ENCODE measurements at regions not wholly inside any gene's neighbourhood (a gene's known extent, or its start where the extent isn't known, plus 50 kb on each side); places are given as distances from the start of the nearest gene placed in this dataset.

DNA sequence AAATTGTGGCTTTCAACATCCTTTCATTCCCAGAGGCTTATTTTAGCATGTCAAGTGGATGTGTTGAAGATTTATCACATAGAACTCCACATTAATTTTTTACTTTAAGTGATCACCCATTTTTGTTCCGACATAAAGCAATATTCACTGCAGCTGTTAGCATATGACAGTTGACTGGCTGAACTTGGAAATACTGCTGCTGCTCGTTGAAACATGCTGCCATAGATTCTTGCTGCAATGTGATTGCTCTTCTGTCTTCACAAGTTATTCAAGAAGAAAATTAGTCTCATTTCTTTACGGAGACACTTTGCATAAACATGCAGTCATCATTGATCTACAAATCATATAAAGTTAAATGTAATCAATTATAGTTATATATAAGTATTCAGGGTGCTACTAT, 248.4 kb downstream of the SAMD5 start:
- H3K27ac ChIP-seq (ENCODE audit: low read depth, low read length), result no peak overlapping the region
- H3K4me3 ChIP-seq (ENCODE audit: low read depth, low read length), result no peak overlapping the region
- H3K4me1 ChIP-seq (ENCODE audit: control insufficient read depth, insufficient read depth, low read length), result no peaks in the 10 kb centered on the region
- H3K36me3 ChIP-seq (ENCODE audit: control insufficient read depth, insufficient read depth, low read length), result no peaks in the 10 kb centered on the region
- no peaks in the 10 kb centered on the region for H3K9me3 ChIP-seq (ENCODE audit: control insufficient read depth, insufficient read depth, low read depth, low read length)
- H3K27me3 ChIP-seq (ENCODE audit: control insufficient read depth, insufficient read depth, low read length), result no peaks in the 10 kb centered on the region
- no peak overlapping the region for H3K9ac ChIP-seq (ENCODE audit: low read length)

DNA sequence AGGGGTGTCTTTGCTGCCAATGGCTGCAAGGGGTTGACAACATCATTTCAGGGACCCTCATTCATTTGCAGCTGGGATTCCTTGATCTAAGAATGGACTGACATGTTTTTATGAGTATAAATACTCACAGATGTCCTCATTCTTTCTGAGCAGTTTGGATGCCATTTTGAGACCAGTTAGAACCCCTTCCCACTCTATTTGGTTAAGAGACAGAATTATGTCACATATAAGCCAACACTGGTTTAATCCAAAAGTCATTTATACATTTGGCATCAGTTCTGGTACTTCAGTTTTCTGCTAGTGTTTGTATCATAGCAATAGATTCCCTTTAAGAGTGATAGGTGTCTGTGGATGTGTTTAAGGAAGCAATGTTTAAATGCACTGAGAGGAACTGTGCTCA, 248.8 kb downstream of the SAMD5 start:
- no peak overlapping the region for H3K4me3 ChIP-seq (ENCODE audit: low read depth, low read length)
- no peaks in the 10 kb centered on the region for H3K4me1 ChIP-seq (ENCODE audit: control insufficient read depth, insufficient read depth, low read length)
- H3K9me3 ChIP-seq (ENCODE audit: control insufficient read depth, insufficient read depth, low read depth, low read length), result no peaks in the 10 kb centered on the region
- no peak overlapping the region for H3K9ac ChIP-seq (ENCODE audit: low read length)
- H3K36me3 ChIP-seq (ENCODE audit: control insufficient read depth, insufficient read depth, low read length), result no peaks in the 10 kb centered on the region
- no peaks in the 10 kb centered on the region for H3K27me3 ChIP-seq (ENCODE audit: control insufficient read depth, insufficient read depth, low read length)
- H3K27ac ChIP-seq (ENCODE audit: low read depth, low read length), result no peak overlapping the region

DNA sequence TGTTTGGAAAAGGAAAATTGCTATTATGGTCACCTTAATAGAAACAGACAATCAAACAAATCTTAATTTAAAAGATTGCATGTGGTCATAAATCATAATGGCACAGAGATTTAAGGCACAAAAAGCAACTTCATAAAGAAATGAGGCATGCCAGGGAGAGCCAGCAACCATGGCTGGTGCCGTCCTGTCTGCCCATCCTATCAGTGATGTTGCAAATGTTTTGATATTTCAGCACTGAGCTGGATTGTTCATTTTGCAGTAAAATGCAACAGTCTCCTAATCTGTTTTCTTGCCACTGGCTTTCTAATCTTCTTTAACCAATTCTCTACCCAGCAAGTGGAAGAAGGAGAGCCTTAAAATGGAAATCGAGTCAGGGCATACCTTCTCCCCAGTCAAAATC, 249.8 kb downstream of the SAMD5 start:
- Histone ChIP-seq H3K27me3 (ENCODE audit: control insufficient read depth, insufficient read depth, low read length) (no peaks in the 10 kb centered on the region), H3K9ac (ENCODE audit: low read length) (no peak overlapping the region), H3K4me3 (ENCODE audit: low read depth, low read length) (no peak overlapping the region), H3K9me3 (ENCODE audit: control insufficient read depth, insufficient read depth, low read depth, low read length) (no peaks in the 10 kb centered on the region), H3K36me3 (ENCODE audit: control insufficient read depth, insufficient read depth, low read length) (no peaks in the 10 kb centered on the region), H3K4me1 (ENCODE audit: control insufficient read depth, insufficient read depth, low read length) (no peaks in the 10 kb centered on the region), H3K27ac (ENCODE audit: low read depth, low read length) (no peak overlapping the region)

DNA sequence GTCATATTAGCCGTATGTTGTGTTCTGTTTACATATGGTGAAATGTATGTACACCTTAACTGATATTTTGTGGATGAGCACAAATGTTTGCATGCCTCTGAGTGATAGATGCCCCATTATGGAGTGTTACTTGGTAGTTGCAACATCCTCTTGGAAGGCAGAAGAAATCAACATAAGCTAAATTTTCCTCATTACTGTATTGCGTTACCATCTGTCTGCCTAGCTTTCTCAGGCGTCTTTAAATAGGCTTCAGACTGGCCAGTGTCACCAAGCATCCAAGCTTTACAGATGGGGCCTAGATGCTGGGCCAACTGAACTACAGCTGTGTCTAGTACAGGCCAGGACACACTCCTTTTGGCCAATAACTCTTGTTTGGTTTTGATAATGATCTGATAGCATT, 250.6 kb downstream of the SAMD5 start:
- Histone ChIP-seq H3K4me1 (ENCODE audit: control insufficient read depth, insufficient read depth, low read length) (no peaks in the 10 kb centered on the region), H3K36me3 (ENCODE audit: control insufficient read depth, insufficient read depth, low read length) (no peaks in the 10 kb centered on the region), H3K9me3 (ENCODE audit: control insufficient read depth, insufficient read depth, low read depth, low read length) (no peaks in the 10 kb centered on the region), H3K4me3 (ENCODE audit: low read depth, low read length) (no peak overlapping the region), H3K27ac (ENCODE audit: low read depth, low read length) (no peak overlapping the region), H3K9ac (ENCODE audit: low read length) (no peak overlapping the region), H3K27me3 (ENCODE audit: control insufficient read depth, insufficient read depth, low read length) (no peaks in the 10 kb centered on the region)

DNA sequence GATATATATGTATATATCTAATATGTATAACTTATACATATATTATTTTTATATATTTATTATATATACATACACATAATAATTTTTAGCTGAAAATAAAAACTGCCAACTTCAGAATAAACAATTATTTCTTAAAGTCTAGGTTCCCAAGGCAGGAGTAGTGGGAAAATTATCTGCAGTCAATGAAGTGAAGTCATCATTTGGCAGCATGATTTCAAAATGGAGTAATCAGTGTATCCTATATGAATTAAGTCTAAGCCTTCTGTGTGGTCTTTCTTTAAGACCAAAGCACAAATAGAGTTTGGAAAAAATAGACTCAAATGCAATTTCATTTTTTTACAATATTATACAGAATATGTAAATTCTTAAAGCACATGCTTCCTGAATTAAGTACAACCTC, 251.0 kb downstream of the SAMD5 start:
- Histone ChIP-seq H3K27me3 (ENCODE audit: control insufficient read depth, insufficient read depth, low read length) (no peaks in the 10 kb centered on the region), H3K4me3 (ENCODE audit: low read depth, low read length) (no peak overlapping the region), H3K4me1 (ENCODE audit: control insufficient read depth, insufficient read depth, low read length) (no peaks in the 10 kb centered on the region), H3K9ac (ENCODE audit: low read length) (no peak overlapping the region), H3K36me3 (ENCODE audit: control insufficient read depth, insufficient read depth, low read length) (no peaks in the 10 kb centered on the region), H3K27ac (ENCODE audit: low read depth, low read length) (no peak overlapping the region), H3K9me3 (ENCODE audit: control insufficient read depth, insufficient read depth, low read depth, low read length) (no peaks in the 10 kb centered on the region)

- Histone ChIP-seq H3K9ac (ENCODE audit: low read length) (no peak overlapping the region), H3K27ac (ENCODE audit: low read depth, low read length) (no peak overlapping the region), H3K4me1 (ENCODE audit: control insufficient read depth, insufficient read depth, low read length) (no peaks in the 10 kb centered on the region), H3K4me3 (ENCODE audit: low read depth, low read length) (no peak overlapping the region), H3K27me3 (ENCODE audit: control insufficient read depth, insufficient read depth, low read length) (no peaks in the 10 kb centered on the region), H3K9me3 (ENCODE audit: control insufficient read depth, insufficient read depth, low read depth, low read length) (no peaks in the 10 kb centered on the region), H3K36me3 (ENCODE audit: control insufficient read depth, insufficient read depth, low read length) (no peaks in the 10 kb centered on the region)
Observed at GRCh38 chr6:147765541-147765940, 257.1 kb downstream of the SAMD5 start.

DNA sequence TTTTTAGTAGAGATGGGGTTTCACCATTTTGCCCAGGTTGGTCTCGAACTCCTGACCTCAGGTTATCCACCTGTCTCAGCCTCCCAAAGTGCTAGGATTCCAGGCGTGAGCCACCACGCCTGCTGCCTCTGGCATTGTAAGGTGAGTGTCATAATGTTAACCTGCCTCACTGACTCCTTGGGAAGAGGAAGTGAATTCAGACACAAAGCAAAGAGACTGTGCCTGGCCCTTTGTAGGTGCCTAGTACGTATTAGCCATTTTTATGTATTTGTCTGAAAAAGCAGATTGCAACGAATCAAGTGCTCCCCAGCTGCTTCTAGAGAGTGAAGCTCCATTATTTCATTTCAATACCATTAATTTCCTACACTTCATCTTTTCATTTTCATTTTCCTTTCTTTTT, 260.5 kb downstream of the SAMD5 start:
- H3K4me3 ChIP-seq (ENCODE audit: low read depth, low read length), result no peak overlapping the region
- H3K4me1 ChIP-seq (ENCODE audit: control insufficient read depth, insufficient read depth, low read length), result no peaks in the 10 kb centered on the region
- no peak overlapping the region for H3K9ac ChIP-seq (ENCODE audit: low read length)
- no peaks in the 10 kb centered on the region for H3K27me3 ChIP-seq (ENCODE audit: control insufficient read depth, insufficient read depth, low read length)
- no peaks in the 10 kb centered on the region for H3K9me3 ChIP-seq (ENCODE audit: control insufficient read depth, insufficient read depth, low read depth, low read length)
- no peaks in the 10 kb centered on the region for H3K36me3 ChIP-seq (ENCODE audit: control insufficient read depth, insufficient read depth, low read length)
- H3K27ac ChIP-seq (ENCODE audit: low read depth, low read length), result no peak overlapping the region

DNA sequence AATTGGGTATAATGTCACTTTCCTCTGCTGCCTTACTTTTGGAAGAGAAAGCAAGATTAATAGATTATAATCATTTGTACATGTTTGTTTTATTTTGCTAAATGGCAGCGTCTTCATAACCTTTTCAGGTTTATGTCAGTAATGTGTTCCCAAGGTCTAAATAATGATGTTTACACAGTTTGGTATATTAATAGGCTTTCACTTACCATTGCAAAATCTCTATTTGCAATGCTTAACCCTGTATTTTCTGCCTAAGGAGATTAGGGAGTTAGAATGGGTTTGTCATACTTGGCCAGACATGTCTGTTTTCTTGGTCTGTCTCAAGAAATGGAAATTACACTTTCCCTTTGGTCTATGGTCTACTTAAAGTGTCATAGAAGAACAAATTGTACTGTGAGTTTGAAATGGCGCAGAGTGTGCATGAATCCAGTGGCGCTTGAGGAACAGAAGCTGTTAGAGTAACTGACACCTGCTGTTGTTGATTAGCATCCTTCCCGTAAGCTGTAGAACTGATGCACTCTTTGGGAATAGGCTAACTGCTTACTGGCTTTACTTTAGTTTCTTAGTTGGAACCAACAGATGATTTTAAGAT, 261.1 kb downstream of the SAMD5 start:
- H3K4me3 ChIP-seq (ENCODE audit: low read depth, low read length), result no peak overlapping the region
- H3K9me3 ChIP-seq (ENCODE audit: control insufficient read depth, insufficient read depth, low read depth, low read length), result no peaks in the 10 kb centered on the region
- H3K4me1 ChIP-seq (ENCODE audit: control insufficient read depth, insufficient read depth, low read length), result no peaks in the 10 kb centered on the region
- no peak overlapping the region for H3K27ac ChIP-seq (ENCODE audit: low read depth, low read length)
- H3K27me3 ChIP-seq (ENCODE audit: control insufficient read depth, insufficient read depth, low read length), result no peaks in the 10 kb centered on the region
- no peaks in the 10 kb centered on the region for H3K36me3 ChIP-seq (ENCODE audit: control insufficient read depth, insufficient read depth, low read length)
- no peak overlapping the region for H3K9ac ChIP-seq (ENCODE audit: low read length)

GRCh38 chr6:147770221-147770620, 261.7 kb downstream of the SAMD5 start:
- H3K36me3 ChIP-seq (ENCODE audit: control insufficient read depth, insufficient read depth, low read length), result no peaks in the 10 kb centered on the region
- H3K4me3 ChIP-seq (ENCODE audit: low read depth, low read length), result no peak overlapping the region
- H3K9me3 ChIP-seq (ENCODE audit: control insufficient read depth, insufficient read depth, low read depth, low read length), result no peaks in the 10 kb centered on the region
- no peak overlapping the region for H3K27ac ChIP-seq (ENCODE audit: low read depth, low read length)
- H3K9ac ChIP-seq (ENCODE audit: low read length), result no peak overlapping the region
- H3K4me1 ChIP-seq (ENCODE audit: control insufficient read depth, insufficient read depth, low read length), result no peaks in the 10 kb centered on the region
- H3K27me3 ChIP-seq (ENCODE audit: control insufficient read depth, insufficient read depth, low read length), result no peaks in the 10 kb centered on the region

GRCh38 chr6:147772724-147773123, 264.2 kb downstream of the SAMD5 start:
- Histone ChIP-seq H3K36me3 (ENCODE audit: control insufficient read depth, insufficient read depth, low read length) (no peaks in the 10 kb centered on the region), H3K27me3 (ENCODE audit: control insufficient read depth, insufficient read depth, low read length) (no peaks in the 10 kb centered on the region), H3K4me3 (ENCODE audit: low read depth, low read length) (no peak overlapping the region), H3K9ac (ENCODE audit: low read length) (no peak overlapping the region), H3K9me3 (ENCODE audit: control insufficient read depth, insufficient read depth, low read depth, low read length) (no peaks in the 10 kb centered on the region), H3K27ac (ENCODE audit: low read depth, low read length) (no peak overlapping the region), H3K4me1 (ENCODE audit: control insufficient read depth, insufficient read depth, low read length) (no peaks in the 10 kb centered on the region)

DNA sequence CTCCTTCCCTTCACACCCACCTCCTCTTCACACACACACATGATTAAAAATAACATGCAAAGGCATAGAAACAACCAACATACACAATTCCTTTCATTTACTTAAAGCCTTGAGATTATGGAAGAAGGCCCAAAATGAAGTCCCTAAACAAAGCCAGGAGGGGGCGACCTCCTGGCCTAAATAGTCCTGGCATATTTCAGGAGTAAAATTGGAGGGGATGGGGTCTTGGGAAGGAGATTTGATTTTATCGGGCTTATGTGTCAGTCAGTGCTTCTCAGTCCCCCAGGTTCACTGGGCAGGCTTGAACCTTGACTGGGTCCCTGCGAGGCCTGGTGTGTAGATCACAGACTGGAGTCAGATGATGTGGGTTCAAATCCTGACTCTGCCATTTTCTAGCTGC, 266.4 kb downstream of the SAMD5 start:
- Histone ChIP-seq H3K9ac (ENCODE audit: low read length) (no peak overlapping the region), H3K4me1 (ENCODE audit: control insufficient read depth, insufficient read depth, low read length) (no peaks in the 10 kb centered on the region), H3K4me3 (ENCODE audit: low read depth, low read length) (no peak overlapping the region), H3K36me3 (ENCODE audit: control insufficient read depth, insufficient read depth, low read length) (no peaks in the 10 kb centered on the region), H3K27ac (ENCODE audit: low read depth, low read length) (no peak overlapping the region), H3K9me3 (ENCODE audit: control insufficient read depth, insufficient read depth, low read depth, low read length) (no peaks in the 10 kb centered on the region), H3K27me3 (ENCODE audit: control insufficient read depth, insufficient read depth, low read length) (no peaks in the 10 kb centered on the region)

DNA sequence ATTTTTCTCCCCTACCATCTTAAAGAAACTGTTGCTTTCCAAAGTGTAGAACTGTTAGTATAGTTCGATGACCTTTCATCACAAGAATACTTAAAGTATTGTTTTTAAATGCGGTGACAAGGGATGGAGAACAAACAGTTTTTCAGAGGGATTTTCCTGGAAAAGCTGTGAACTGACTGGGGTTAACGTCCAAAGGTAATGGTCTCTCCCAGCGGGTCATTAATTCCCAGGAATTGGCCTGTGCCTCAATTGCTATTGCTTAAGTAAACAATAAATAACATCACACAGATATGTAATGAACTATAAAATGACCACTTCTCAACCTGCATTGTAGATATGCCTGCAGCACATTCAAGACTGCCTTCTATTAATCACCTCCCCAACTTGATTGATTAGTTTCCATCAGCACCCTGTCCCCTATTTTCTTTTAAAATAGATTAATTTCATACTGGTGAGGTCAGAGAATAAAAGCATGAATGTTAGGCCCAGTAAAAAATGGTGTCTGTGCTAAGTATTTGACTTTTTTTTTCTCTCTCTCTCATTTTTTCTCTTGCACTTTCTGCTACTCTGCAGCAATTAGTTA, 268.2 kb downstream of the SAMD5 start:
- H3K27me3 ChIP-seq (ENCODE audit: control insufficient read depth, insufficient read depth, low read length), result no peaks in the 10 kb centered on the region
- H3K4me3 ChIP-seq (ENCODE audit: low read depth, low read length), result no peak overlapping the region
- H3K27ac ChIP-seq (ENCODE audit: low read depth, low read length), result no peak overlapping the region
- H3K9me3 ChIP-seq (ENCODE audit: control insufficient read depth, insufficient read depth, low read depth, low read length), result no peaks in the 10 kb centered on the region
- no peaks in the 10 kb centered on the region for H3K36me3 ChIP-seq (ENCODE audit: control insufficient read depth, insufficient read depth, low read length)
- H3K4me1 ChIP-seq (ENCODE audit: control insufficient read depth, insufficient read depth, low read length), result no peaks in the 10 kb centered on the region
- no peak overlapping the region for H3K9ac ChIP-seq (ENCODE audit: low read length)
